Tibial artery (tissue), 4 donors: ENCODE measurements at regions not wholly inside any gene's neighbourhood (a gene's known extent, or its start where the extent isn't known, plus 50 kb on each side); places are given as distances from the start of the nearest gene placed in this dataset.

ENCODE experiments used
- DNase-seq, 2 donors: peaks; one replicate each; pipeline ENCODE4 v3.0.0-alpha.2; 2019
- H3K27ac ChIP-seq, 2 donors: fragments of 200-600 bp; sonication (generic) in 1 of 2; 1 replicate in 1 of 2; 2 replicates in 1 of 2; pipeline ENCODE4 v1.5.1; 2018 to 2019; ENCODE audit warnings: mild to moderate bottlenecking in 1 of 2
- H3K27me3 ChIP-seq, 2 donors: fragments of 200-600 bp; sonication (generic) in 1 of 2; one replicate each; pipeline versions ENCODE4 v1.5.1 to v1.6.0; 2016 to 2019
- H3K36me3 ChIP-seq, 3 donors: fragments of 200-600 bp; sonication (generic) in 2 of 3; one replicate each; pipeline ENCODE4 v1.5.1; 2016 to 2019; ENCODE audit warnings: mild to moderate bottlenecking in 2 of 3
- H3K4me1 ChIP-seq, 4 donors: fragments of 200-600 bp; sonication (generic) in 2 of 4; 1 replicate in 3 of 4; 2 replicates in 1 of 4; pipeline ENCODE4 v1.5.1; 2016 to 2019
- H3K4me3 ChIP-seq, 2 donors: fragments of 200-600 bp; sonication (generic) in 1 of 2; 1 replicate in 1 of 2; 2 replicates in 1 of 2; pipeline ENCODE4 v1.5.1; 2018 to 2019; ENCODE audit warnings: mild to moderate bottlenecking in 2 of 2
- H3K9me3 ChIP-seq, 3 donors: fragments of 200-600 bp; sonication (generic) in 1 of 3; one replicate each; pipeline ENCODE4 v1.5.1; 2016 to 2019
- CTCF ChIP-seq, 2 experiments: fragments of 200-600 bp in 1 of 2; fragments of 450-650 bp in 1 of 2; IDR thresholded peaks; one replicate each; pipeline ENCODE4 v1.5.1; 2017 to 2019; ENCODE audit warnings: antibody characterized with exemption in 2 of 2, mild to moderate bottlenecking in 1 of 2, moderate library complexity in 1 of 2
- intact Hi-C: fragments of 100-400 bp; cut with DNase I; formaldehyde crosslinking; loops from one replicate; pipeline ENCODE4 v1.15.0; 2023; ENCODE audit warnings: low total_unique reads

GRCh38 chr11:29959488-29959887 lies 57.3 kb downstream of the KCNA4 start:
- Histone ChIP-seq H3K4me1 (no peaks in the 10 kb centered on the region), H3K27ac (no peak overlapping the region), H3K36me3 (no peaks in the 10 kb centered on the region), H3K4me3 (no peak overlapping the region), H3K9me3 (no peaks in the 10 kb centered on the region), H3K27me3 (no peaks in the 10 kb centered on the region)
- no peak for DNase-seq
- intact Hi-C loops: no loop called here
- no peak for TF ChIP-seq CTCF (IDR thresholded peaks at IDR 0.05)

GRCh38 chr11:29957431-29957830 lies 59.4 kb downstream of the KCNA4 start:
- intact Hi-C loops: no loop called here
- no peak for TF ChIP-seq CTCF (IDR thresholded peaks at IDR 0.05)
- DNase-seq: no peak
- no peaks in the 10 kb centered on the region for H3K36me3 ChIP-seq
- no peak overlapping the region for H3K4me3 ChIP-seq
- H3K27me3 ChIP-seq: no peaks in the 10 kb centered on the region
- no peaks in the 10 kb centered on the region for H3K4me1 ChIP-seq
- H3K9me3 ChIP-seq: no peaks in the 10 kb centered on the region
- no peak overlapping the region for H3K27ac ChIP-seq

- Histone ChIP-seq H3K27ac (no peak overlapping the region), H3K4me3 (no peak overlapping the region), H3K36me3 (no peaks in the 10 kb centered on the region), H3K9me3 (no peaks in the 10 kb centered on the region), H3K4me1 (no peaks in the 10 kb centered on the region), H3K27me3 (no peaks in the 10 kb centered on the region)
- no peak for DNase-seq
- TF ChIP-seq CTCF (IDR thresholded peaks at IDR 0.05): no peak
- intact Hi-C loops: no loop called here
These were observed 60.7 kb downstream of the KCNA4 start for GRCh38 chr11:29956076-29956556.

GRCh38 chr11:29943347-29943746 lies 73.5 kb downstream of the KCNA4 start:
- no peaks in the 10 kb centered on the region for H3K27me3 ChIP-seq
- intact Hi-C loops: no loop called here

GRCh38 chr11:29937526-29937925 lies 79.3 kb downstream of the KCNA4 start:
- intact Hi-C loops: no loop called here
- DNase-seq: no peak
- no peak overlapping the region for H3K27ac ChIP-seq
- H3K36me3 ChIP-seq: no peaks in the 10 kb centered on the region
- H3K9me3 ChIP-seq: peaks cover 0 to 4% (median 0%) of the 10 kb centered on the region in 3 donors
- H3K4me3 ChIP-seq: no peak overlapping the region
- TF ChIP-seq CTCF (IDR thresholded peaks at IDR 0.05): no peak
- no peaks in the 10 kb centered on the region for H3K4me1 ChIP-seq
- H3K27me3 ChIP-seq: no peaks in the 10 kb centered on the region

More at GRCh38 chr11:29943347-29943746, 73.5 kb downstream of the KCNA4 start:
- no peak for DNase-seq
- Histone ChIP-seq H3K9me3 (peaks cover 0 to 7% (median 5%) of the 10 kb centered on the region in 3 donors), H3K36me3 (no peaks in the 10 kb centered on the region), H3K27ac (no peak overlapping the region), H3K4me1 (no peaks in the 10 kb centered on the region), H3K4me3 (no peak overlapping the region)
- no peak for TF ChIP-seq CTCF (IDR thresholded peaks at IDR 0.05)

- intact Hi-C loops: no loop called here
- no peaks in the 10 kb centered on the region for H3K4me1 ChIP-seq
- H3K9me3 ChIP-seq: peaks cover 0 to 4% (median 0%) of the 10 kb centered on the region in 3 donors
- H3K27ac ChIP-seq: no peak overlapping the region
- no peak overlapping the region for H3K4me3 ChIP-seq
- DNase-seq: no peak
- TF ChIP-seq CTCF (IDR thresholded peaks at IDR 0.05): no peak
- no peaks in the 10 kb centered on the region for H3K27me3 ChIP-seq
- H3K36me3 ChIP-seq: no peaks in the 10 kb centered on the region
These were observed 82.7 kb downstream of the KCNA4 start for GRCh38 chr11:29934115-29934638.
